ENCODE measurements at regions not wholly inside any gene's neighbourhood (a gene's known extent, or its start where the extent isn't known, plus 50 kb on each side); places are given as distances from the start of the nearest gene placed in this dataset.

DNA sequence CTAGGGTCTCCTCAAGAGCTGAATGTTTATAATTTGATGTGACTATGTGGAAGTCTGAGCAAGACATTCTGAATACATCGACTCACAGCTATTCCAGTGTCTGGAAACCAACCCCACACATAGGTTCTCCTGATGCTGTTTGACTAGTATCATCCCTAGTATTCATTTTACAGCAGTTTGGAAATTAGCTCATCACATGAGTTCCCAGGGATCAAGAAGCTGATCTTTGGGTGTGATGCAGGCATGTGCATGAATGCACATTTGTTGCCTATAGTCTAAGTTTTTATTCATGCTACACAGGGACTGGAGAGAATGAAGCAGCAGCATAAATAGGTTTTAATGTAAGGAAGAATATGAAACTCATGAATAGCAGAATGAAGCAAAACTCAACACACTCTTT lies 284.3 kb upstream of the SPRED2 start:
- no peak for TF ChIP-seq CTCF (IDR thresholded peaks at IDR 0.05)
- no peak for TF ChIP-seq POLR2A (IDR thresholded peaks at IDR 0.05)
